22Rv1 (cell line): ENCODE measurements at regions not wholly inside any gene's neighbourhood (a gene's known extent, or its start where the extent isn't known, plus 50 kb on each side); places are given as distances from the start of the nearest gene placed in this dataset.

Experiments
- ZFX ChIP-seq: fragments of 450-650 bp; IDR thresholded peaks from 2 replicates; pipeline ENCODE4 v1.6.1; 2017; ENCODE audit warnings: antibody characterized with exemption, borderline replicate concordance
- TF ChIP-seq, protein P1 (sequence below): fragments of 450-650 bp; IDR thresholded peaks from 2 replicates; pipeline ENCODE4 v1.5.1; 2017; ENCODE audit warnings: mild to moderate bottlenecking

GRCh38 chr6:112846681-112847080 is 499.6 kb downstream of the RFPL4B start:
- TF ChIP-seq, protein P1, sequence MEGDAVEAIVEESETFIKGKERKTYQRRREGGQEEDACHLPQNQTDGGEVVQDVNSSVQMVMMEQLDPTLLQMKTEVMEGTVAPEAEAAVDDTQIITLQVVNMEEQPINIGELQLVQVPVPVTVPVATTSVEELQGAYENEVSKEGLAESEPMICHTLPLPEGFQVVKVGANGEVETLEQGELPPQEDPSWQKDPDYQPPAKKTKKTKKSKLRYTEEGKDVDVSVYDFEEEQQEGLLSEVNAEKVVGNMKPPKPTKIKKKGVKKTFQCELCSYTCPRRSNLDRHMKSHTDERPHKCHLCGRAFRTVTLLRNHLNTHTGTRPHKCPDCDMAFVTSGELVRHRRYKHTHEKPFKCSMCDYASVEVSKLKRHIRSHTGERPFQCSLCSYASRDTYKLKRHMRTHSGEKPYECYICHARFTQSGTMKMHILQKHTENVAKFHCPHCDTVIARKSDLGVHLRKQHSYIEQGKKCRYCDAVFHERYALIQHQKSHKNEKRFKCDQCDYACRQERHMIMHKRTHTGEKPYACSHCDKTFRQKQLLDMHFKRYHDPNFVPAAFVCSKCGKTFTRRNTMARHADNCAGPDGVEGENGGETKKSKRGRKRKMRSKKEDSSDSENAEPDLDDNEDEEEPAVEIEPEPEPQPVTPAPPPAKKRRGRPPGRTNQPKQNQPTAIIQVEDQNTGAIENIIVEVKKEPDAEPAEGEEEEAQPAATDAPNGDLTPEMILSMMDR, result no peak
- TF ChIP-seq ZFX, result no peak
